Ovary (tissue), 7 donors: ENCODE measurements at regions not wholly inside any gene's neighbourhood (a gene's known extent, or its start where the extent isn't known, plus 50 kb on each side); places are given as distances from the start of the nearest gene placed in this dataset.

Experiments used
- DNase-seq, 5 donors: peaks; one replicate each; pipeline ENCODE4 v3.0.0-alpha.2; 2019 to 2020
- H3K27ac ChIP-seq, 2 donors: fragments of 200-600 bp; one replicate each; pipeline versions ENCODE4 v1.5.1 to v1.8.0; 2019 to 2022
- H3K27me3 ChIP-seq: fragments of 200-600 bp; one replicate; pipeline ENCODE4 v1.8.0; 2022
- H3K36me3 ChIP-seq: fragments of 200-600 bp; sonication (generic); one replicate; pipeline ENCODE4 v1.5.1; 2019
- H3K4me1 ChIP-seq: one replicate; pipeline ENCODE4 v1.8.1; 2013; ENCODE audit warnings: mild to moderate bottlenecking, moderate library complexity; ENCODE audit not compliant: insufficient read depth
- H3K4me3 ChIP-seq: fragments of 200-600 bp; sonication (generic); one replicate; pipeline ENCODE4 v1.5.1; 2017
- H3K9me3 ChIP-seq, 2 donors: fragments of 200-600 bp in 1 of 2; sonication (generic) in 1 of 2; one replicate each; pipeline versions ENCODE4 v1.5.1 to v1.8.1; 2013 to 2019; ENCODE audit warnings: mild to moderate bottlenecking in 1 of 2, moderate library complexity in 1 of 2
- CTCF ChIP-seq, 3 donors: fragments of 450-650 bp in 2 of 3; fragments of 200-600 bp in 1 of 3; IDR thresholded peaks; one replicate each; pipeline versions ENCODE4 v1.5.1 to v1.8.0; 2016 to 2022; ENCODE audit warnings: antibody characterized with exemption in 3 of 3, mild to moderate bottlenecking in 1 of 3
- EP300 ChIP-seq: sonication (generic); formaldehyde crosslinking; IDR thresholded peaks from one replicate; pipeline ENCODE4 v1.6.1; 2017; ENCODE audit warnings: antibody characterized with exemption
- POLR2A ChIP-seq: fragments of 450-650 bp; IDR thresholded peaks from one replicate; pipeline ENCODE4 v1.6.1; 2017; ENCODE audit warnings: antibody characterized with exemption, mild to moderate bottlenecking, moderate library complexity
- WGBS, 3 donors: extraction: QIAGEN DNeasy Blood & Tissue Kit in 1 of 3; methylation state at CpG; one replicate each; pipeline versions ENCODE4 v1.1.5 to v1.1.7; 2013 to 2017; 5-methylcytosine and 5-hydroxymethylcytosine counted together
- intact Hi-C, 4 donors: fragments of 100-400 bp; cut with DNase I; formaldehyde crosslinking; loops; one replicate each; pipeline versions ENCODE4 v1.11.0 to v1.15.1; 2022 to 2023
- donor health status: DM: no; HTN: no; CAD: no; lungs with moderate emphysema.
- donor health status: DM: no; HTN: no; CAD: no.
- donor health status: Bipolar disorder and iron deficiency.
- donor health status: DM: no; HTN: no; CAD: no.
- donor health status: DM: yes; HTN: yes; CAD: no.

DNA sequence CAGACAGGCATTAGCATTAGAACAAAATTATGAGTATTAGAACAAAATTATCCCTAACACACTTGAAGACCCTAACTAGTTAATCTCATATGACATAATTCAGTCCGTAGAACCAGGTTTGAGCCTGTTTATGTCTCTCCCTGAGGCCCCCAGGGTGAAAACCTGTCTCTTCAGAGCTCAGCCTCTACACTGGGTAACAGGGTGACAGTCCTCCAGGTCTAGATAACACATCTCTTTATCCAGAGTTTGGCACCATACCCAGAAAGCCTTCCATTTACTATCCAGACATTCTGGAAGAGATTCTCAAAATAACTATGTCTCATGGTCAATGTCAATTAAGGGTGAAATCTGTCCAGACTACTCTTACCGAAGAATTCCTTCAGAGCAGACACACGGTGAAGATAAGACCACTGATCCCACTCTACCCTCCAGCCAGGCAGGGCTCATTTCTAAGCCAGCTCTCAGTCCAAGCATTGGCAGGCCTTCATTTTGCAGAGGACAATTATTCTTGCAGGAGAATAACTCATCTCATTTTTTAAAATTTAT lies 1195.3 kb downstream of the EFNB2 start:
- no peak for TF ChIP-seq EP300
- TF ChIP-seq POLR2A, result no peak
- no peak for TF ChIP-seq CTCF (IDR thresholded peaks at IDR 0.05)

DNA sequence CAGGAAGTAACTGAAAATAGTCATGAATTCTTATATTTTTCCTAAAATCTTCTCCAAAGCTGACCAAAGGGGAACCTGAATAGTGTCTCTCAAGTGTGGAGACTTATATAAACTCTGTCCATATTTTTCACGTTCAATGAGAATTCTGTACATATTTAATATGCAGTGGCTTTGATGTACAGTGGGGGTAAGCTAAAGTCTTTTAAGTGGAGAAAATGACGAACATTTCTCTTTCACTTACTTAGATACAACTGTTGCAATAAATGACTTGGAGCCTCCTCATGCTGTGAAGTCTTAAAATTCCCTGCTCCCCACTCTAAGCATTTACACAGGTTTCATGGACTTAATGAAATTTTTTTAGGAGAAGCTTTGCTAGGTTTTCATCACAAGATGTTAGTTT lies 1196.7 kb downstream of the EFNB2 start:
- TF ChIP-seq POLR2A, result no peak
- no peak for TF ChIP-seq EP300
- no peak for TF ChIP-seq CTCF (IDR thresholded peaks at IDR 0.05)
- WGBS, 3 donors, result 85 to 94% (median 93%) methylated on average over 2 of the region's 2 CpGs
- intact Hi-C loops, result no loop called here

More for the DNA sequence above, 1195.3 kb downstream of the EFNB2 start:
- Histone ChIP-seq H3K9me3 (no peaks in the 10 kb centered on the region), H3K4me1 (peaks cover 1% of the 10 kb centered on the region), H3K4me3 (no peak overlapping the region), H3K27ac (no peak overlapping the region), H3K36me3 (no peaks in the 10 kb centered on the region), H3K27me3 (no peaks in the 10 kb centered on the region)
- DNase-seq, result no peak
- intact Hi-C loops, result no loop called here
- WGBS, 3 donors, result 52 to 60% (median 53%) methylated on average over 3 of the region's 3 CpGs

DNA sequence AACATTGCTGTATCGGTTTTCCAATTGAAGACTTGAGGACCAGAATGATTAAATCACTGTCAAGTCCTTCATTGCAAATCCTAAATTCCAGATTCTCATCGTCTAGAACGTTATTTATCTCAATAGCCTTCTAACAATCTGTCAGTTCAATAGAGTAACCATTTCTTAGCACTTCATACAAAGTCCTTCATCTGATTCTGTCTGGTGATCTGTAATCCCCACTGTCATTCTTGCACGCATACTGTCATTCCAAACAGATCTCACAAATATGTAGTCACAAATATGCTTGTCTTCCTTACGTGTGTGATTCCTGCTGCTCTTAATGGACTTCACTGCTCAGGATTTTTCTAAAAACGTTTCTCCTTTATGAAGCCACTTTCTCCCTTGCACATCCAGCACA lies 1197.5 kb downstream of the EFNB2 start:
- H3K9me3 ChIP-seq, result no peaks in the 10 kb centered on the region
- no peak for TF ChIP-seq CTCF (IDR thresholded peaks at IDR 0.05)
- no peak for TF ChIP-seq EP300
- TF ChIP-seq POLR2A, result no peak
- 64 to 82% (median 67%) methylated on average over 6 of the region's 6 CpGs for WGBS, 3 donors
- intact Hi-C loops, result no loop called here
- no peak overlapping the region for H3K4me3 ChIP-seq
- H3K4me1 ChIP-seq, result peaks cover 2% of the 10 kb centered on the region
- no peak overlapping the region for H3K27ac ChIP-seq
- no peak for DNase-seq
- no peaks in the 10 kb centered on the region for H3K36me3 ChIP-seq
- H3K27me3 ChIP-seq, result no peaks in the 10 kb centered on the region

More for the DNA sequence above, 1196.7 kb downstream of the EFNB2 start:
- no peak for DNase-seq
- Histone ChIP-seq H3K27ac (no peak overlapping the region), H3K9me3 (no peaks in the 10 kb centered on the region), H3K27me3 (no peaks in the 10 kb centered on the region), H3K4me1 (peaks cover 2% of the 10 kb centered on the region), H3K4me3 (no peak overlapping the region), H3K36me3 (no peaks in the 10 kb centered on the region)

- H3K9me3 ChIP-seq, result no peaks in the 10 kb centered on the region
- peaks cover 2% of the 10 kb centered on the region for H3K4me1 ChIP-seq
- TF ChIP-seq CTCF (IDR thresholded peaks at IDR 0.05), result no peak
- TF ChIP-seq EP300, result no peak
- no peak for TF ChIP-seq POLR2A
- no peaks in the 10 kb centered on the region for H3K27me3 ChIP-seq
- intact Hi-C loops, result no loop called here
- no peak overlapping the region for H3K4me3 ChIP-seq
- H3K27ac ChIP-seq, result no peak overlapping the region
- DNase-seq, result no peak
- no peaks in the 10 kb centered on the region for H3K36me3 ChIP-seq
- 42 to 46% (median 45%) methylated on average over 7 of the region's 7 CpGs for WGBS, 3 donors
Measured at GRCh38 chr13:105336706-105337576, 1198.5 kb downstream of the EFNB2 start.
